ENCODE measurements at regions not wholly inside any gene's neighbourhood (a gene's known extent, or its start where the extent isn't known, plus 50 kb on each side); places are given as distances from the start of the nearest gene placed in this dataset.

DNA sequence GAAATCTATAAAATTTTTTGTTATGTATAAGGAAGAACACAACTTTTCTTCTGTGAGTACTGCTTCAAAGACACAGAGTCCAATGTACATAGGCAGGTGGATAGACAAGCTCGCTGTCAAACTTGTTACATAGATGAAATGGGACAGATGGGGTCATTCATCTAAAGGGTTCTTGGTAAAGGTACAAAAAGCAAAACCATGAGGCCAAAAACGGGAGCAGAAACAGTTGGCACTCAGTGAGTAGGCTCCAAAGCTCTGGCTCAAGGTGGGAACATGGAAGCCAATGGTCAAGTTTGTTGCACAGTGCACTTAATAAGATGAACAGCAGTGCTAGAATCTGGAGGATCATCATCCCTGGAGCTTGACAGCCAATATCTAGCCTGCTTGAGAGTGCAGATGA, 979.0 kb upstream of the EEF2KMT start:
- CTCF ChIA-PET, result no interaction called here
- no peak for DNase-seq (ENCODE audit: extremely low spot score)
- POLR2A ChIA-PET, result no interaction called here
- TF ChIP-seq HDGF (IDR thresholded peaks at IDR 0.05; ENCODE audit: borderline replicate concordance) (no peak), FOXK2 (IDR thresholded peaks at IDR 0.05) (no peak), ELF4 (IDR thresholded peaks at IDR 0.05) (no peak), FOXM1 (IDR thresholded peaks at IDR 0.05; ENCODE audit: borderline replicate concordance) (no peak), SP1 (IDR thresholded peaks at IDR 0.05) (no peak), SUZ12 (IDR thresholded peaks at IDR 0.05) (no peak), NFRKB (IDR thresholded peaks at IDR 0.05) (no peak), BHLHE40 (IDR thresholded peaks at IDR 0.05; ENCODE audit: borderline replicate concordance) (no peak), ZNF384 (IDR thresholded peaks at IDR 0.05) (no peak), FOXA1 (IDR thresholded peaks at IDR 0.05) (no peak), TARDBP (IDR thresholded peaks at IDR 0.05) (no peak)
- TF ChIP-seq, protein P1, sequence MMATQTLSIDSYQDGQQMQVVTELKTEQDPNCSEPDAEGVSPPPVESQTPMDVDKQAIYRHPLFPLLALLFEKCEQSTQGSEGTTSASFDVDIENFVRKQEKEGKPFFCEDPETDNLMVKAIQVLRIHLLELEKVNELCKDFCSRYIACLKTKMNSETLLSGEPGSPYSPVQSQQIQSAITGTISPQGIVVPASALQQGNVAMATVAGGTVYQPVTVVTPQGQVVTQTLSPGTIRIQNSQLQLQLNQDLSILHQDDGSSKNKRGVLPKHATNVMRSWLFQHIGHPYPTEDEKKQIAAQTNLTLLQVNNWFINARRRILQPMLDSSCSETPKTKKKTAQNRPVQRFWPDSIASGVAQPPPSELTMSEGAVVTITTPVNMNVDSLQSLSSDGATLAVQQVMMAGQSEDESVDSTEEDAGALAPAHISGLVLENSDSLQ (IDR thresholded peaks at IDR 0.05), result no peak

DNA sequence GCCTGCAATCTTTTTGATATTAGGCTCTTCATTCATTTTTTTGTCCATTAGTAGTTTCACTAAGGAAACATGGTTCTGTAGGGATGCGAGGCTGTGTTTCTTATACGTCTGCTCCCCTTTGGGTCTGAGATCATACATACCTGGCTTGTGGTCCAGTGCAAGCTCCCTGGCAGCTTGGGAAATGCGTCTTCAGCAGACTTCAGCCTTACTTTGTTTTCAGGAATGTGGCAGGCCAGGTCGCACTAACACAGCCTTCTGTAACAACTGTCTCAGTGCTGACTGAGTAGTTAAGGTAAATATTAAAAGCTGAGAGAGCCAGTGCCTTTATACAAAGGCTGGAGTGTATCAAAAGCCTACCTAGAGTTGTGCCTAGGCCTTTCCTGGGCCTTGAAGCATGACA, 970.5 kb upstream of the EEF2KMT start:
- no peak for DNase-seq (ENCODE audit: extremely low spot score)
- no peak for TF ChIP-seq FOXM1 (IDR thresholded peaks at IDR 0.05; ENCODE audit: borderline replicate concordance)
- TF ChIP-seq BHLHE40 (IDR thresholded peaks at IDR 0.05; ENCODE audit: borderline replicate concordance), result no peak
- no peak for TF ChIP-seq NFRKB (IDR thresholded peaks at IDR 0.05)
- no peak for TF ChIP-seq FOXK2 (IDR thresholded peaks at IDR 0.05)
- no peak for TF ChIP-seq TARDBP (IDR thresholded peaks at IDR 0.05)
- no peak for TF ChIP-seq ZNF384 (IDR thresholded peaks at IDR 0.05)
- TF ChIP-seq SP1 (IDR thresholded peaks at IDR 0.05), result no peak
- TF ChIP-seq L3MBTL2 (conservative IDR thresholded peaks at IDR 0.05), result no peak
- TF ChIP-seq LEF1 (IDR thresholded peaks at IDR 0.05; ENCODE audit: borderline replicate concordance), result no peak
- TF ChIP-seq FOXA1 (IDR thresholded peaks at IDR 0.05), result no peak
- TF ChIP-seq ARNT (IDR thresholded peaks at IDR 0.05), result no peak
- TF ChIP-seq ELF4 (IDR thresholded peaks at IDR 0.05), result no peak
- TF ChIP-seq CTBP1 (IDR thresholded peaks at IDR 0.05; ENCODE audit: borderline replicate concordance), result no peak
- TF ChIP-seq SUZ12 (IDR thresholded peaks at IDR 0.05), result no peak
- TF ChIP-seq, protein P1 (IDR thresholded peaks at IDR 0.05), result no peak
- no peak for TF ChIP-seq HDGF (IDR thresholded peaks at IDR 0.05; ENCODE audit: borderline replicate concordance)
- CTCF ChIA-PET, result no interaction called here
- POLR2A ChIA-PET, result no interaction called here

DNA sequence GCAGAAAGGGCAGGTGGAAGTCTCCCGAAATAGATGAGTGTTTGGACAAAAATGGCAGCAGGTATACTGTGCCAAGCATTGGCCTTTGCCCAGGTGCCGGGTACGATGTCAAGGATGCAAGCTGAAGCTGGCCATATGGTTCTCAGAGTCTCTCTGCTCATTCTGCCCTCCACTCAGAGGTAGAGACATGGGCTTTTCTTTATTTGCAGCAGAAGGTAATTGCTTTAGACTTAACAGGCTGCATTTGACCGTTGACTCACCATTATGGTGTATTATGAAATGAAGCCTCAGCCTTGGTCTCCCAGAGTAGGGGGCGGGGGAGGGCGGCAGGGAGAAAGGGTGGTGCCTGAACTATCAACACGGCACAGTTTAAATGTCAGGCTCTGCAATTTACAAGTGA, 969.1 kb upstream of the EEF2KMT start:
- DNase-seq (ENCODE audit: extremely low spot score), result no peak
- ChIA-PET POLR2A (interaction anchor here (0.6 kb wide), 1 partner anchor 318 kb away, joined by 3 read pairs; no protein-coding TSS in a partner anchor), CTCF (no interaction called here)
- TF ChIP-seq NFRKB (IDR thresholded peaks at IDR 0.05) (no peak), LEF1 (IDR thresholded peaks at IDR 0.05; ENCODE audit: borderline replicate concordance) (no peak), FOXK2 (IDR thresholded peaks at IDR 0.05) (no peak), HDGF (IDR thresholded peaks at IDR 0.05; ENCODE audit: borderline replicate concordance) (no peak), ZNF384 (IDR thresholded peaks at IDR 0.05) (no peak), L3MBTL2 (conservative IDR thresholded peaks at IDR 0.05) (no peak), BHLHE40 (IDR thresholded peaks at IDR 0.05; ENCODE audit: borderline replicate concordance) (no peak), ARNT (IDR thresholded peaks at IDR 0.05) (no peak), ELF4 (IDR thresholded peaks at IDR 0.05) (no peak), FOXA1 (IDR thresholded peaks at IDR 0.05) (no peak), TARDBP (IDR thresholded peaks at IDR 0.05) (no peak), FOXM1 (IDR thresholded peaks at IDR 0.05; ENCODE audit: borderline replicate concordance) (no peak), CTBP1 (IDR thresholded peaks at IDR 0.05; ENCODE audit: borderline replicate concordance) (no peak), SP1 (IDR thresholded peaks at IDR 0.05) (no peak), SUZ12 (IDR thresholded peaks at IDR 0.05) (no peak)
- TF ChIP-seq, protein P1 (IDR thresholded peaks at IDR 0.05), result no peak

DNA sequence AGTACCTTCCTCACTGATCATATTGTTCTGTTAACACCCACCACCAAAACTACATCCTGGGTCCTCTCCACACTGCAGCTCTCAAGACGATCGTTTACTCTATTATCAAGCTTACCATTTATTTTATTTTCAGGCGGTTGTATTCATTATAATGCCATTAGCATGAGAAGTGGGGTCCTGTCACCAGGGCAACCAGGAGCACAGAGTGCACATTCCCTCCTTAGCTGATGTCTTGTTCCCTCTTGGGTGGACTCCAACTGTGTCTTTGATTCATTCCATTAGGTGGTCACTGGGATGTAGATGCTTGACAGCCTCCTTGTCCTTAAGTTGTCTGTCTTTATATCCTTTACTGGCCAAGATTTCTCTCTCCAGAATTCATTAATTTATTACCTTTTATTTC, 965.9 kb upstream of the EEF2KMT start:
- CTCF ChIA-PET, result no interaction called here
- DNase-seq (ENCODE audit: extremely low spot score), result no peak
- POLR2A ChIA-PET, result no interaction called here
- TF ChIP-seq FOXK2 (IDR thresholded peaks at IDR 0.05) (no peak), SP1 (IDR thresholded peaks at IDR 0.05) (no peak), BHLHE40 (IDR thresholded peaks at IDR 0.05; ENCODE audit: borderline replicate concordance) (no peak), HDGF (IDR thresholded peaks at IDR 0.05; ENCODE audit: borderline replicate concordance) (no peak)

DNA sequence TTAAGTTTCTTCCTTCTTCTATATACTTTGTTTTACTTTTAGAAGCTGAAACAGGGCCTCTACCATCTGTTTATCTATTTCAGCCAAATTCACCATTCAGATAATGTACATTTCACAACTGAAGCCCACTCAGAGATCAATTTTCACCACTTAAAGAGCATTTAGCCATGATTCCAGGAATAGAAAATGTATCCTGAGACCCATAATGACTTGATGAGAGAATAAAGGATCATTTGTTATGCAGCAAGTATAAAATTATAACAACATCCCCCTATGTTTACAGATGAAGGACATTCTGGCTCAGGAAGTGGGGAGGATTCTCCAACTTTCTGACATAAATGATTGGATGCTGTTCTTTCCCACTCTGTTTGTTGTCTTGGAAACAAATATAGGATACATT, 962.1 kb upstream of the EEF2KMT start:
- no peak for DNase-seq (ENCODE audit: extremely low spot score)
- ChIA-PET POLR2A (no interaction called here), CTCF (no interaction called here)
- no peak for TF ChIP-seq ARNT (IDR thresholded peaks at IDR 0.05)
- TF ChIP-seq FOXA1 (IDR thresholded peaks at IDR 0.05), result no peak
- no peak for TF ChIP-seq FOXM1 (IDR thresholded peaks at IDR 0.05; ENCODE audit: borderline replicate concordance)
- TF ChIP-seq FOXK2 (IDR thresholded peaks at IDR 0.05), result no peak
- TF ChIP-seq TARDBP (IDR thresholded peaks at IDR 0.05), result no peak
- TF ChIP-seq, protein P1 (IDR thresholded peaks at IDR 0.05), result no peak
- TF ChIP-seq HDGF (IDR thresholded peaks at IDR 0.05; ENCODE audit: borderline replicate concordance), result no peak
- no peak for TF ChIP-seq L3MBTL2 (conservative IDR thresholded peaks at IDR 0.05)
- TF ChIP-seq LEF1 (IDR thresholded peaks at IDR 0.05; ENCODE audit: borderline replicate concordance), result no peak
- TF ChIP-seq NFRKB (IDR thresholded peaks at IDR 0.05), result no peak

DNA sequence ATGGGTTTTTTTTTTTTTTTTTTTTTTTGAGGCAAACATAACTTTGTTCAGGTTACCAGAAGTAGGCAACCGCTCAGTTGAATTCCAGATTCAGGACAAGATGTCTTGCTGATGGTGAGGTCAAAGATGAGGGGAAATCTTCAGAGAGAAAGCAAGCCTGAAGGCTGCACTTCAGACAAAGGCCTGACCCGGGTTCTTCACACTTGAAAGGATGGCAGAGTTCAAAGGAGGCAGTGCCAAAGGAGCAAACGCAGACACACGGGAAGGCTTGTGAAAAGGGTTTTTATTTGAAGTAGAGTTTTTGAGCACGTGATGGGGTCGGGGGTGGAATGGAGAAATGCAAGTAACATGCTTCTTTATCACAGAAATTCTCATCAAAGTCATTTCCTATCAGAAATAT, 960.2 kb upstream of the EEF2KMT start:
- POLR2A ChIA-PET, result no interaction called here
- CTCF ChIA-PET, result no interaction called here
- no peak for DNase-seq (ENCODE audit: extremely low spot score)
- TF ChIP-seq, protein P1 (IDR thresholded peaks at IDR 0.05), result no peak
- TF ChIP-seq FOXK2 (IDR thresholded peaks at IDR 0.05) (no peak), FOXA1 (IDR thresholded peaks at IDR 0.05) (no peak), SP1 (IDR thresholded peaks at IDR 0.05) (no peak), CTBP1 (IDR thresholded peaks at IDR 0.05; ENCODE audit: borderline replicate concordance) (no peak), LEF1 (IDR thresholded peaks at IDR 0.05; ENCODE audit: borderline replicate concordance) (no peak), BHLHE40 (IDR thresholded peaks at IDR 0.05; ENCODE audit: borderline replicate concordance) (no peak), ARNT (IDR thresholded peaks at IDR 0.05) (no peak), ELF4 (IDR thresholded peaks at IDR 0.05) (no peak), HDGF (IDR thresholded peaks at IDR 0.05; ENCODE audit: borderline replicate concordance) (no peak), TARDBP (IDR thresholded peaks at IDR 0.05) (no peak), FOXM1 (IDR thresholded peaks at IDR 0.05; ENCODE audit: borderline replicate concordance) (no peak), ZNF384 (IDR thresholded peaks at IDR 0.05) (no peak), L3MBTL2 (conservative IDR thresholded peaks at IDR 0.05) (no peak), SUZ12 (IDR thresholded peaks at IDR 0.05) (no peak), NFRKB (IDR thresholded peaks at IDR 0.05) (no peak)
